Astrocyte (in vitro differentiated cells and primary cell): ENCODE measurements at regions not wholly inside any gene's neighbourhood (a gene's known extent, or its start where the extent isn't known, plus 50 kb on each side); places are given as distances from the start of the nearest gene placed in this dataset.

ENCODE experiments used
- DNase-seq: peaks from one replicate; pipeline ENCODE4 v3.0.0-alpha.2; 2010; ENCODE audit warnings: low read depth
- FAIRE-seq: peaks from 2 replicates; lab custom pipeline; 2011; peaks lifted over from hg19 to GRCh38; lab: Jason Lieb, UNC
- H2AFZ ChIP-seq: 2 replicates; pipeline ENCODE4 v1.6.0; 2012; ENCODE audit warnings: low read depth, low read length, inconsistent platforms
- H3K27ac ChIP-seq: 2 replicates; pipeline ENCODE4 v1.5.1; 2011; ENCODE audit warnings: low read depth, low read length, inconsistent platforms
- H3K27me3 ChIP-seq: 2 replicates; pipeline ENCODE4 v1.6.0; 2011; ENCODE audit warnings: low read length, inconsistent platforms; ENCODE audit not compliant: insufficient read depth
- H3K36me3 ChIP-seq: 2 replicates; pipeline ENCODE4 v1.5.1; 2011; ENCODE audit warnings: low read length, inconsistent platforms; ENCODE audit not compliant: insufficient read depth
- H3K4me1 ChIP-seq: 2 replicates; pipeline ENCODE4 v1.5.1; 2011; ENCODE audit warnings: low read length, inconsistent platforms; ENCODE audit not compliant: insufficient read depth
- H3K4me2 ChIP-seq: 2 replicates; pipeline ENCODE4 v1.6.0; 2012; ENCODE audit warnings: low read length, inconsistent platforms
- H3K4me3 ChIP-seq: 2 replicates; pipeline ENCODE4 v1.5.1; 2011; ENCODE audit warnings: low read depth, mild to moderate bottlenecking, low read length, inconsistent platforms; ENCODE audit not compliant: insufficient read depth
- H3K79me2 ChIP-seq: 2 replicates; pipeline ENCODE4 v1.6.0; 2012; ENCODE audit warnings: mild to moderate bottlenecking, low read length, inconsistent platforms; ENCODE audit not compliant: insufficient read depth
- H3K9ac ChIP-seq: 2 replicates; pipeline ENCODE4 v1.6.0; 2012; ENCODE audit warnings: mild to moderate bottlenecking, low read length, inconsistent platforms
- H3K9me3 ChIP-seq: 2 replicates; pipeline ENCODE4 v1.5.1; 2012; ENCODE audit warnings: low read depth, mild to moderate bottlenecking, low read length, inconsistent platforms; ENCODE audit not compliant: insufficient read depth
- H4K20me1 ChIP-seq: 2 replicates; pipeline ENCODE4 v1.6.0; 2012; ENCODE audit warnings: low read length, inconsistent platforms; ENCODE audit not compliant: insufficient read depth
- H3K27ac Mint-ChIP-seq: one replicate; pipeline ENCODE4 v1.8.0; 2021; ENCODE audit warnings: mild to moderate bottlenecking, mixed read lengths; ENCODE audit not compliant: unreplicated experiment
- H3K27me3 Mint-ChIP-seq: one replicate; pipeline ENCODE4 v1.8.0; 2021; ENCODE audit warnings: low read depth, mixed read lengths; ENCODE audit not compliant: unreplicated experiment
- H3K36me3 Mint-ChIP-seq: one replicate; pipeline ENCODE4 v1.8.0; 2021; ENCODE audit warnings: low read depth, mixed read lengths; ENCODE audit not compliant: unreplicated experiment
- H3K4me1 Mint-ChIP-seq: one replicate; pipeline ENCODE4 v1.8.0; 2021; ENCODE audit warnings: low read depth, mixed read lengths; ENCODE audit not compliant: unreplicated experiment
- H3K4me3 Mint-ChIP-seq: one replicate; pipeline ENCODE4 v1.8.0; 2021; ENCODE audit warnings: mild to moderate bottlenecking, moderate library complexity, mixed read lengths; ENCODE audit not compliant: unreplicated experiment
- H3K9me3 Mint-ChIP-seq: one replicate; pipeline ENCODE4 v1.8.0; 2021; ENCODE audit warnings: mild to moderate bottlenecking, mixed read lengths; ENCODE audit not compliant: unreplicated experiment
- CTCF ChIP-seq: IDR thresholded peaks from 2 replicates; pipeline ENCODE4 v1.5.1; 2011; ENCODE audit warnings: low read depth, mild to moderate bottlenecking, inconsistent platforms, low read length, moderate library complexity; ENCODE audit not compliant: insufficient read depth
- EZH2 ChIP-seq: IDR thresholded peaks from 2 replicates; pipeline ENCODE4 v1.6.1; 2012; ENCODE audit warnings: mild to moderate bottlenecking, low read length, inconsistent platforms; ENCODE audit not compliant: insufficient read depth

DNA sequence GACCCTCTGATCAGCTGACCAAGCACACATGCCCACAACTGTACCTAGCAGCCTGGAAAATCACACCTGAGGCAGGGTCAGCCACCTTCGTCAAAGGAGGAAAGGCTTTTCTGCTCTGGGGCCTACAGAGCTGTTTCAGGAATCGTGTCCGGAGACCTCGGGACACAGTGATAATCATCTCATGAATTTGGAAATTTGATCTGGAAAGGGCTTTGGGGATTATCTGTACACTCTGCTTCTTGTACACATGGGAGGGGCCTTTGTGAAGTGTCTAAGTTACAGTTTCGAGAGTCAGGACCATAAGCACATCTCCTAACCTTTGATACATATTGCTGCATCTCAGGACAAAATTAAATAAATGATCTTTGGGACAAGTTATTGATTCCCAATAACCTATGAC, 1421.2 kb upstream of the TENM4 start:
- Mint-ChIP-seq H3K27me3 (no peaks in the 10 kb centered on the region), H3K4me1 (no peaks in the 10 kb centered on the region), H3K27ac (no peak overlapping the region), H3K9me3 (no peaks in the 10 kb centered on the region), H3K4me3 (no peak overlapping the region), H3K36me3 (no peaks in the 10 kb centered on the region)
- Histone ChIP-seq H3K27ac (no peak overlapping the region), H3K4me3 (no peak overlapping the region), H3K4me2 (no peak overlapping the region), H3K4me1 (peaks cover 14% of the 10 kb centered on the region), H4K20me1 (no peaks in the 10 kb centered on the region), H3K79me2 (no peaks in the 10 kb centered on the region), H3K9me3 (no peaks in the 10 kb centered on the region), H3K9ac (no peak overlapping the region), H2AFZ (no peak overlapping the region), H3K27me3 (no peaks in the 10 kb centered on the region), H3K36me3 (no peaks in the 10 kb centered on the region)
- DNase-seq (no peak), FAIRE-seq (no peak)
- no peak for TF ChIP-seq CTCF
- TF ChIP-seq EZH2, result no peak

- no peak for TF ChIP-seq CTCF
- no peak for TF ChIP-seq EZH2
- Histone ChIP-seq H3K36me3 (no peaks in the 10 kb centered on the region), H3K27ac (no peak overlapping the region), H3K4me1 (peaks cover 14% of the 10 kb centered on the region), H3K4me3 (no peak overlapping the region), H3K4me2 (no peak overlapping the region), H3K79me2 (no peaks in the 10 kb centered on the region), H3K9me3 (no peaks in the 10 kb centered on the region), H2AFZ (no peak overlapping the region), H3K27me3 (no peaks in the 10 kb centered on the region), H3K9ac (no peak overlapping the region), H4K20me1 (no peaks in the 10 kb centered on the region)
- no peak overlapping the region for H3K27ac Mint-ChIP-seq
- peaks cover 4% of the 10 kb centered on the region for H3K4me1 Mint-ChIP-seq
- H3K9me3 Mint-ChIP-seq, result no peaks in the 10 kb centered on the region
- DNase-seq, result no peak
- H3K36me3 Mint-ChIP-seq, result no peaks in the 10 kb centered on the region
- no peak for FAIRE-seq
- H3K27me3 Mint-ChIP-seq, result no peaks in the 10 kb centered on the region
- no peak overlapping the region for H3K4me3 Mint-ChIP-seq
Measured at GRCh38 chr11:80861193-80861592, 1420.4 kb upstream of the TENM4 start.

- Mint-ChIP-seq H3K36me3 (no peaks in the 10 kb centered on the region), H3K4me3 (no peak overlapping the region)
- FAIRE-seq, result no peak
Measured at GRCh38 chr11:80860632-80861031, 1419.8 kb upstream of the TENM4 start.

More at GRCh38 chr11:80860632-80861031, 1419.8 kb upstream of the TENM4 start:
- Histone ChIP-seq H3K36me3 (no peaks in the 10 kb centered on the region), H4K20me1 (no peaks in the 10 kb centered on the region), H3K27ac (no peak overlapping the region), H3K9ac (no peak overlapping the region), H3K9me3 (no peaks in the 10 kb centered on the region), H3K79me2 (no peaks in the 10 kb centered on the region), H3K4me3 (no peak overlapping the region), H2AFZ (no peak overlapping the region), H3K27me3 (no peaks in the 10 kb centered on the region), H3K4me2 (no peak overlapping the region), H3K4me1 (peaks cover 19% of the 10 kb centered on the region)
- Mint-ChIP-seq H3K9me3 (no peaks in the 10 kb centered on the region), H3K27me3 (no peaks in the 10 kb centered on the region), H3K4me1 (peaks cover 9% of the 10 kb centered on the region), H3K27ac (no peak overlapping the region)
- TF ChIP-seq EZH2 (no peak), CTCF (no peak)
- peak; percentile 56 for DNase-seq
